GM19328 (cell line): ENCODE measurements at regions not wholly inside any gene's neighbourhood (a gene's known extent, or its start where the extent isn't known, plus 50 kb on each side); places are given as distances from the start of the nearest gene placed in this dataset.

ENCODE experiments used
- ATAC-seq: cut with Tn5 transposase; IDR thresholded peaks from one replicate; pipeline ENCODE4 v1.9.1; 2021; ENCODE audit warnings: mild to moderate bottlenecking, moderate library complexity; ENCODE audit not compliant: unreplicated experiment

DNA sequence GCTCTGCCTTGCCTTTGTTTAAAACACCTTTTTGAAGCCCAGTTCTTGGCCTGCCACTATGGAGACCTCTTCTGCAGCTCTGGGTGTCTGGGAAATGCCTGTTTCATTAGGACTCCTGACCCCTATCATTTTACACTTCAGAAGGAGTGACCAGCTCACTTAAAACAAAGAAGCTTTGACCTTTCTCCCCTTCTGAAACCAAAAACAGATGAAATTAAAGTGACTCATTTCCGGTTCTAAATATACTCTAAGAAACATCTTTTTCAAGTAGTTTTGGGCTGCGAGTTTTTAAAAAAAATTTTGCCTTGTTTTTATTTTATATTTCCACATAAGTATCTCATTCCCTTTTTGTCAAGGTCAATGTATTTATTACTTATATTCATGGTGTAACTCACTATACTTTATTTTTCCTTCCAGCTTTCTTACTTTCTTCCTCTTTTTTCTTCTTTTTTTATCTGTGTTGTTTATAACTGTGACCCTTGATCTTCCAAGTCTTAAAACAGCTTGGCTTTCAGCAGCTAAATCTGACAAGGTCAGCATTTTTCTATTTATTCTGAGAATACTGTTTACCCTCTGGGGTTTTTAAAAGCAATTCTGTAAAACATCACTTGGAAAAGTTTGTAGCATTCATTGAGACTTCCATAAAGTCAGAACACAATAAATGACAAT lies 672.9 kb downstream of the NR2F1-AS1 start:
- no peak for ATAC-seq

DNA sequence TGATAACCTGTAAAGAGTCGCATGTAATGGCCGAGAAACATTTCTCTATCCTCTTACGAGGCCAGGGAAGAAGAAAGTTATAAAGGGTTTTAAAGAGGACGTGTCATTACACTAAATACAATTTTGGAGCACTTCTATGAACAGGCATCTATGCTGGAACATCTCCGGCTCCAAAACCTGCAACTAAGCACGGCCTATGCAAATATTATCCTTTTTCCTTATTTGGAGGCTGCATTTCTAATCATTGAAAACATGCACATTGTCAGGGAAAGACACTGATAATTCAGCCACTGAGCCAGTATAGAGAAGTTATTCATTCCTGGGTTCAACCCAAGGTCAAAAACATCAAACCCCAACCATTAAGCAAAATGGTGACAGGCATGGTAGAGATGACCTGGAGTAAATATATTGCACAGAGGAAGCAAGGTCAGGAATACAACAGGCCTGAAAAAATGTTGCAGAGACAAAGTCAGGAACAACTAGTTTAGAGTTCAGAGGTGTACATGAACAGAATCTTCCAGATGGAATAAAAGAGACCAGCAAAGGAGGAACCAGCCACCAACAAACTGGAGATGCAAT lies 674.1 kb downstream of the NR2F1-AS1 start:
- ATAC-seq = no peak

- ATAC-seq = no peak
Observed at GRCh38 chr5:92904021-92904420, 677.0 kb downstream of the NR2F1-AS1 start.

DNA sequence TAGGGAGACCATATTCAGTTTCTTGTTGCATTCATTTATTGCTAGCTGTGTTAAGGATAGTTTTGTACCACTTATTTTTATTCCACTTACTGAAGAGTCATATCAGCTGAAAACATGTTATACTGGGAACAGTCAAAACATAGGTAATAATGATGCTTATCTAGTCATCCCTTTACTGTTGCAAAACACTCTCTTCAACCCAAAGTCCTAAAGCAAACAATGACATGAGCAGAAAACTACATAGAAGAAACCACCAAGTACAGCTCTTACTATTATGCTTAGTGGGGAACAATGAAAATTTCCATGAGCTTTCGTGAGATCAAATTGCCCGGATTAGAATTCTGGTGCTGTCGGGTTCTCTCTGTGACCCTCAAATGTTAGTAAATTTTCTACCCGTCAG lies 681.4 kb downstream of the NR2F1-AS1 start:
- no peak for ATAC-seq

DNA sequence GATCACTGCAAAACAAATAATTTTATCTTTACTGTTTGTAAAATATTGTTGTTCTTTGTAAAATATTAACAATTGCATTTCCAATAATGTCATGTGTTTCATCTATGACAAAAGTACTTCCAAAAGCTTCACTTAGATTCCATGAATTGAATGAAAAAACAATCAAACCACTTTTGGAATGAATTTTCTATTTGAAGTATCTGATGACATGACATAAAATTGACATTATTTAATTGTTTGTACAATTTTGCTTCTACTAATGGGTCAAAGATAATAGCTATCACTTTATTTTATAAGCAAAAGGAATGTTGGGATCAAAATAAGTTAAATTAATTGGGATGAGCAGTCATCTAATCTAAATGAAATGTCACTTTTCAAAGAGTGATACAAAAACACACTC lies 684.3 kb downstream of the NR2F1-AS1 start:
- no peak for ATAC-seq

GRCh38 chr5:92890841-92891244 lies 690.2 kb downstream of the NR2F1-AS1 start:
- no peak for ATAC-seq

DNA sequence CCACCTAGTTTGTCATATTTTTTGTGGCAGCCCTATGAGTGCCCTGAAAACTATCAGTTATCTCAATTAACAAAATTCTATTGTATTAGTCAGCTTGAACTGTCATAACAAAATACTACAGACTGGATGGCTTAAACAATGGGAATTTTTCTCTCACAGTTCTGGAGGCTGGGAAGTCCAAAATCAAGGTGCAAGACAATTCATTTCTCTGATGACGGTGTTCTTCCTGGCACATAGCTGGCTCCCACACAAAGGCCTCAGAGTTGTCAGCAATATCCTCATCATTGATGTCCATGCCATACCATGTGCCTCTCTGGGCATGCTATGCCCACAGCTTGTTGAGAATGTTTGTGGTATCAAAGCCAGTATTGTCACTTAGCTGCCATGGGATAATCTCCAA lies 691.9 kb downstream of the NR2F1-AS1 start:
- ATAC-seq = no peak

DNA sequence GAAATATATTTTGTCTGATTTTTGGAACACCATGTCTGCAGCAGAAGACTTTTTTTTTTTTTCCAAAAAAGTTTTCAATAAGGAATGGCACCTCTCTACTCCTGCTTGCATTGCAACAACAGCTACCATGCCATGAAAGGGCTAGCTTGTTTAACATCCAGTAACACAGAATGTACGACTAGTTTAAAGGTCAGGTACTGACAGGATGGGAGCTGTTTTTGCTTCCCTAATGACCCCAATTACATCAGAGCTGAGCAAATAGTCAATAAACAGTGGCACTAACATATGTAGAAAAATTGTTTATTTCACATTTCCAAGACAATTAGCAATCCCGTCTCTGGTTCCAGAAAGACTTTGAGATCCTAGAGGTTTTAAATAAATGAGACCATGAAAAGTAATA lies 693.8 kb downstream of the NR2F1-AS1 start:
- ATAC-seq = no peak

DNA sequence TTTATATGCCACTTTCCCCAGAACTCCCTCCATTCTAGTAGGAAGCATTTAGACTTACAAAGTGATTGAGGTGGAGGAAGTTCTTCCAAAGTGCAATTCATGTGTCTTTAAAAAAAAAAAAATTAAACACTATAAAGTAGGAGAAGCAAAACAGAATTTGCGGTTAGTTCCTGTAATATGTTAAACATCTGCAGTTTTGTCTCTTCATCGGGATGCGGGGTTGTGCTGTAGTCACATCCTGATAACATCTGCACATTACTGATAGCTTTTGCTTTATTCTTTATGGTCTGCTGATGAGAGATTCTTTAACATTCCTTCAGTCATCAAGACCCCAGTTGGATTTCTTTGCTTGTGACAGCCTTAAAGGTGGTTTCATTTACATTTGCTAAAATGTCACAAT lies 694.3 kb downstream of the NR2F1-AS1 start:
- no peak for ATAC-seq

GRCh38 chr5:92885950-92886349 lies 695.1 kb downstream of the NR2F1-AS1 start:
- no peak for ATAC-seq

DNA sequence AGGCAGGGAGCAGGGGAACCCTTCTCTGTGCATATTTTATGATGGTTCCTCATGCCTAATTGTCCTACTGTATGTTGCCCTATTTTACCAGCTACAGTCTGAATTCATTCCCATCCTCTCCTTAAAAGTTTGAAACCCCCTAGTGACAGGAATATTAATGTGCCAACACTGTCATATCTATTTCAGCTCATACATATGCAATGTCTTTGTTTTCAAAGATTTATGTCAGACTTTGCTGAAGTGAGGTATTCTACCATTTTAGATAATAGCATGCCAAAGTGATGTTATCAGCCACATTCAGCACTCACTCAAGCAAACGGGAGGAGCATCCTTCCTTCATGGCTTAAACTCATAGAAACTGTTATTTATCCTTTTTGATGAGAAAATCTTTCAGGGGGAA lies 696.5 kb downstream of the NR2F1-AS1 start:
- ATAC-seq = no peak

DNA sequence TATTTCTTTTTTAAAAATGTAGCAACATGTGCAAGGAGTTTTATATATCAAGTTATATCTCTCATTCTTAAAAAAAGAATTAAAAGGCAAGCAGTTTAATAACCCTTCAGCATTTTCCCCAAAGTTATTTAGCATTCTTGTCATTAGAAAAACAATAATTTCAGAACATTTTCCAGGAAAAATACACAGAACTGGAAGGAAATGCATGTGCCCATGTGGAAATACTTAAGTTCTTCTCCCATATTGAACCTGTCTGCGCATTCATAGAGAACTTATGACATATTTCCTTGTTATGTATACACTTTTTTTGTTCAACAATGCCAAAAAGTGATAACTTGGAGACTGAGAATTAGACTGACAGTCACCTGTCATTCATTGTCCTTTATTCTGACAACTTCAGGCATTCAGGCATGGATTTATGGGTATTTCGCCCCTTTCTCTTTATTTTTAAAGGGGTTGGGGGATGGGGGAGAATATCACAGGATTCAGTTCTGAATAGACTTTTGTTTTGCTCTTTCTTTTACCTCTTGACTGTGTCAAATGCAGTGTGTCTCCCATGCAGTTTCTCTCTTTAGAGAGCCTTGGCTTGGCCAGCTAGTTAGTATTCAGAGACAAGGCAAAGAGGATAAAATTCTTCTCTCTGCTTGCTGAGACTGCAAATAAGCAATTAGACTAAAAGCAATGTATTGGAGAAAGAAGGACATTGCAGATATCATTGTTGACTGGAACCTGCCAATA lies 701.0 kb downstream of the NR2F1-AS1 start:
- ATAC-seq = no peak

GRCh38 chr5:92874790-92875189 lies 706.2 kb downstream of the NR2F1-AS1 start:
- no peak for ATAC-seq

DNA sequence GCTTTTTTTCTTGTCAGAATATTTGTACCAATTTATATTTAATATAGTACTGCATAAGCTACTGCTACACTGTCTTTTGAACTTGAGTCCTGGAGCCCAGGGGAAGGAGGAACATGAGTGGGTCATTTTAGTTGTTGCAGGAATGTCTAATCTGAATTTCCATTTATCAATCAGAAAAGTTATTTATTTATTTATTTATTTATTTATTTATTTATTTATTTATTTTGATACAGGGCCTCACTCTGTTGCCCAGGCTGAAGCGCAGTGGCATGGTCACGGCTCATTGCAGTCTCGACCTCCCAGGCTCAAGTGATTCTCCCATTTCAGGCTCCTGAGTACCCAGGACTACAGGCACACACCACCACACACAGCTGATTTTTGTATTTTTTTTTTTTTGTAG lies 712.6 kb downstream of the NR2F1-AS1 start:
- no peak for ATAC-seq

DNA sequence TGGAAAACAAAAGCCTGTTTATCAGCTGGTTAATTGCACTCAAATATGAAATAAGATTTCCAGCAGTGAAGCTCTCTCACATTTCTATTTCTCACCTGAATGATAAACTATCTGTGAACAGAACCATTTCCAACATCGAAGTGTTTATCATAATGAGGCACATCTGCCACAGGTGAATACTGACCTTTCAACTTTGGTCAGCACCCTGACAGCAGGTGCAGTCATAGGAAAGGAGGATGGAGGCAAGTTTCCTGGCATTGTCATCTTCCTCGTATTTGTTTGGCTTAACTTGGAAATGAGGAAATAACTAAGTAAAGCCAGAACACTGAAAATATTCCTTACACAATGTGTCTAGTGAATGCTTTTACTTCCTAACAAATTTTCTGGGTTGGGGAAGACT lies 716.4 kb downstream of the NR2F1-AS1 start:
- ATAC-seq = no peak

DNA sequence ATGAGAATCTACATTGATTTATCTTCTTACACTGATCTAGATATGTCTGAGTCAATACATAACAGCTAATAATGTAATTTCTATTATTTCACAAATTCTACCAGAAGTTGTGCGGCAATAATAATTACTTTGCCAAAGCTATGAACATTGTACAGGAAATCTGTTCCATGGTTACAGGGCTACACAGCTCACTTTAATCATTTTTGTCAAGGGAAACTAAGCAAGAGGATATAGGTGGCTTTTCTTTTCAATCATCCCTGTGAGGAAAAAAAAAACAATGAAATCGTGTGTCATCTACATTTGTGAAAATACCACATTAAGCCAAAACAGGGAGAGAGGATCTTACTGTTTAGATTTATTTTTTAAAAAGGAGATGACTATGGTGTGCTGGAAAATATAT lies 717.4 kb downstream of the NR2F1-AS1 start:
- ATAC-seq = no peak

GRCh38 chr5:92861531-92862285 lies 719.3 kb downstream of the NR2F1-AS1 start:
- ATAC-seq = no peak

DNA sequence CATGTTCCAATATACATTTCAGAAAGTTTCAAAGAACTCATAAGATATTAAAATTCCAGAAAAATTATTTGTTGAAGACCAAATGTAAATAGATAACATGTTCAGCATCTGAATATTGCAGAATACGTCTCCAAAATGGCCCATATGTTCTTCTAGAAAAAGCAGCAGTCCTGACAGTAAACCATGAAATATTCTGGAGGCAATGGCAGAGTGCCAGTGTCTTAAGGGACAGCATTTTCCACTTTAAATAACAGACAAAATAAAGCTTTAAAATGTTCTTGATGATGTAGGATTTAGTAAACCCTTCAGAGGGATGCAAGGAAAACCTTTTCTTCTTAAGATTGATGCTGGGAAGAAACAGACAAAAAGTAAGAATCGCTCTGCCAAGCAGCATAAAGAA lies 721.0 kb downstream of the NR2F1-AS1 start:
- no peak for ATAC-seq

- ATAC-seq = no peak
Observed at GRCh38 chr5:92852219-92852618, 728.8 kb downstream of the NR2F1-AS1 start.

- ATAC-seq = no peak
Observed at GRCh38 chr5:92850886-92851285, 730.1 kb downstream of the NR2F1-AS1 start.

DNA sequence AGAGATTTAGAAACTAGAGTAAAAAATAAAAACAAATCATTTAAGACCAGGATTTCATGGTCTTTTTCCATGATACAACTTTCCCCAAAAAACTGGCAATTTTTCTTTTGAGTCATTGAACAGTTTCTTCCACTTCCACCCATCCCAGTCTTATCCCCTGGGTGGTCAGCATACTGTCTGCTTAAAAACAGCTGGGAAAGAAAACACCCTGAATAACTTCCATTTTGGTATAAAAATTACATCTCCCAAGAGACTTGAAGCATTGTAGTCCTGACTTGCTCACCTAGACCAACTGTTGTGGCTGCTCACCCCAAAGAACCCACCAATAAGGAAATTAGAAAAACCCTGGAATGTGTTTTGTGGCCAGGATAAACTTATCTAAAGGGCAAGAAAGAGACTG lies 731.3 kb downstream of the NR2F1-AS1 start:
- ATAC-seq = no peak
